ENCODE measurements at regions not wholly inside any gene's neighbourhood (a gene's known extent, or its start where the extent isn't known, plus 50 kb on each side); places are given as distances from the start of the nearest gene placed in this dataset.

DNA sequence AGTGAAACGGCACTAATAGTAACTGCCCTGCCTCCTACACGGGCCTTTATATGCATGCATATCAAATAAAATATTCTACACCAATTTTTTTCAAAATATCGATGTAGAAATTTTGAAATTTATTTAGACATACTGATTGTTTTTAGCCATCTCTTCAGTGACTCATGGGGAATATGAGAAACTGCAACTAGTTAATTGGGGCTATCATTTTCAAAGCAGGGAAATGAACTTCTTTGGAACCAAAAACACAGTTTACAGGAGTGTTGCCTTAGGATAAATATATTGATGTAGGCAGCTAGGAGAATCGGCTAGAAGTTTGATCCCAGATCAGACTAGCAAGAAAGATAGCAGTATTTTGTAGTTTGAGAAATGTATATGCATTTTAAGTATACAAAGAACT, 1010.8 kb upstream of the AGA start:
- no peak for TF ChIP-seq YY1 (IDR thresholded peaks at IDR 0.05; ENCODE audit: insufficient read depth, insufficient read length)
- no peak for TF ChIP-seq ZNF274 (IDR thresholded peaks at IDR 0.05; ENCODE audit: low read depth, low read length)
- no peak for TF ChIP-seq SUZ12 (IDR thresholded peaks at IDR 0.05; ENCODE audit: extremely low read depth, insufficient read depth, insufficient read length)

Data from NT2/D1 (cell line).